SK-N-SH treated with all-trans-retinoic acid at 6 μM for 48 hours (cell line): ENCODE measurements at regions not wholly inside any gene's neighbourhood (a gene's known extent, or its start where the extent isn't known, plus 50 kb on each side); places are given as distances from the start of the nearest gene placed in this dataset.

Experiments
- ARNTL ChIP-seq: fragments of 450-650 bp; formaldehyde crosslinking; IDR thresholded peaks from 2 replicates; pipeline ENCODE4 v1.5.0; 2020; ENCODE audit warnings: low read depth, mild to moderate bottlenecking, moderate library complexity, borderline replicate concordance
- GLIS3 ChIP-seq: fragments of 250-450 bp; sonication (Bioruptor Pico); IDR thresholded peaks from 2 replicates; pipeline ENCODE4 v1.5.0; 2020; ENCODE audit warnings: mild to moderate bottlenecking, moderate library complexity
- PATZ1 ChIP-seq: fragments of 250-450 bp; sonication (Bioruptor Pico); IDR thresholded peaks from 2 replicates; pipeline ENCODE4 v1.8.0; 2020; ENCODE audit warnings: mild to moderate bottlenecking, moderate library complexity, borderline replicate concordance
- TCF4 ChIP-seq: fragments of 250-450 bp; sonication (Bioruptor Pico); IDR thresholded peaks from 2 replicates; pipeline ENCODE4 v1.8.0; 2021; ENCODE audit warnings: mild to moderate bottlenecking, moderate library complexity, borderline replicate concordance
- ZNF70 ChIP-seq: fragments of 450-650 bp; formaldehyde crosslinking; IDR thresholded peaks from 2 replicates; pipeline ENCODE4 v1.5.0; 2020; ENCODE audit warnings: mild to moderate bottlenecking, moderate library complexity
- ZNF8 ChIP-seq: fragments of 450-650 bp; formaldehyde crosslinking; IDR thresholded peaks from 2 replicates; pipeline ENCODE4 v1.5.0; 2020; ENCODE audit warnings: mild to moderate bottlenecking, moderate library complexity
- TF ChIP-seq, protein P1 (sequence below): fragments of 250-450 bp; sonication (Bioruptor Pico); IDR thresholded peaks from 2 replicates; pipeline ENCODE4 v1.8.0; 2021; ENCODE audit warnings: low read depth, mild to moderate bottlenecking, moderate library complexity, borderline replicate concordance

DNA sequence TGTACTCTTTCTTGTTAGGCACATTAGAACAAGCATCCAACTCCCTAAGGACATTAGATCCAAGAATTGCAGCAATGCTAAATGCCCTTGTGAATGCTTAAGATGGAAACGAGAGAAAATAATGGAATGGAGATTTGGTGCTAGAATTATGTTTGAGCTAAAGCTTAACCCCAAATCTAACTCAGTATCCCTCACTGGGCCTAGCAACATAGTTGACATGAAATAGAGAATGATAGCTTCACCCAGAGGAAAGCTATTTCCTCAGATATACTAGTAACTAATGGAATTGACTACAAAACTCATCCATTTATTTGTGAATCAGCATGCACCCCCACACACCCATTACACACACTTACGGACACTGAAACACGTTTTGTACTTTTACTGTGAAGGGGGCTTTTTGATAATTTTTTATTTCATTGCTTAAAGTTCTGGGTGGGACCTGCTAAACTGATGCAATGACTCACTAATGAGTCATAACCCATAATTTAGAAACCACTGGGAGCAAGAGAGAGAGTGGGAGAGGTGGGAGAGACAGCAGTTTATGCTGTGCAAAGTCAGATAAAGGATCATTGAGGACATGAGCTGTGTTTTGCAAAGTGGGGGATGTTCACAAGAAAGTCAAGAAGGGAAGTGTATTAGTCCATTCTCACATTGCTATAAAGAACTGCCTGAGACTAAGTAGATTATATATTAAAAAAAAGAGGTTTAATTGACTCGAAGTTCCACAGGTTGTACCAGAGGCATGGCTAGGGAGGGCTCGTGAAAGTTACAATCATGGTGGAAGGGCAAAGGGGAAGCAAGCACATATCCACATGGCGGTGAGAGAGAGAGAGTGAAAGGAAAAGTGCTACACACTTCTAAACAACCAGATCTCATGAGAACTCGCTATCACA is 382.7 kb downstream of the SFMBT2 start:
- TF ChIP-seq, protein P1, sequence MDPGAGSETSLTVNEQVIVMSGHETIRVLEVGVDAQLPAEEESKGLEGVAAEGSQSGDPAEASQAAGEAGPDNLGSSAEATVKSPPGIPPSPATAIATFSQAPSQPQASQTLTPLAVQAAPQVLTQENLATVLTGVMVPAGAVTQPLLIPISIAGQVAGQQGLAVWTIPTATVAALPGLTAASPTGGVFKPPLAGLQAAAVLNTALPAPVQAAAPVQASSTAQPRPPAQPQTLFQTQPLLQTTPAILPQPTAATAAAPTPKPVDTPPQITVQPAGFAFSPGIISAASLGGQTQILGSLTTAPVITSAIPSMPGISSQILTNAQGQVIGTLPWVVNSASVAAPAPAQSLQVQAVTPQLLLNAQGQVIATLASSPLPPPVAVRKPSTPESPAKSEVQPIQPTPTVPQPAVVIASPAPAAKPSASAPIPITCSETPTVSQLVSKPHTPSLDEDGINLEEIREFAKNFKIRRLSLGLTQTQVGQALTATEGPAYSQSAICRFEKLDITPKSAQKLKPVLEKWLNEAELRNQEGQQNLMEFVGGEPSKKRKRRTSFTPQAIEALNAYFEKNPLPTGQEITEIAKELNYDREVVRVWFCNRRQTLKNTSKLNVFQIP = no peak
- TF ChIP-seq PATZ1 = no peak
- TF ChIP-seq ZNF70 (CRISPR knock-in tag) = no peak
- TF ChIP-seq GLIS3 (CRISPR knock-in tag) = no peak
- TF ChIP-seq TCF4 = no peak
- no peak for TF ChIP-seq ARNTL (CRISPR knock-in tag)
- TF ChIP-seq ZNF8 (CRISPR knock-in tag) = no peak
